Trophoblast cell (in vitro differentiated cells and primary cell): ENCODE measurements at regions not wholly inside any gene's neighbourhood (a gene's known extent, or its start where the extent isn't known, plus 50 kb on each side); places are given as distances from the start of the nearest gene placed in this dataset.
A peak's percentile ranks its signal among the peaks of the same experiment; 100 is the strongest.
"Not testable (repeated sequence)": the region's sequence is repeated elsewhere in the genome, so short reads cannot be mapped to it uniquely, and the experiment has no call there.

Experiments
- DNase-seq, 2 donors: peaks; one replicate each; pipeline ENCODE4 v3.0.0-alpha.2; 2016
- H2AFZ ChIP-seq: 2 replicates; pipeline ENCODE4 v1.6.1; 2013; ENCODE audit warnings: low read length, moderate library complexity, mild to moderate bottlenecking; ENCODE audit not compliant: insufficient read depth, poor library complexity
- H2AK5ac ChIP-seq: 2 replicates; pipeline ENCODE4 v1.6.1; 2013; ENCODE audit warnings: mild to moderate bottlenecking, low read length
- H2BK120ac ChIP-seq: 2 replicates; pipeline ENCODE4 v1.6.1; 2013; ENCODE audit warnings: low read length, mild to moderate bottlenecking, moderate library complexity; ENCODE audit not compliant: insufficient read depth, poor library complexity
- H2BK12ac ChIP-seq: 2 replicates; pipeline ENCODE4 v1.6.1; 2013; ENCODE audit warnings: mild to moderate bottlenecking, low read length, moderate library complexity
- H2BK5ac ChIP-seq: 2 replicates; pipeline ENCODE4 v1.6.1; 2013; ENCODE audit warnings: low read length, low read depth, moderate library complexity, mild to moderate bottlenecking; ENCODE audit not compliant: poor library complexity
- H3K14ac ChIP-seq: 2 replicates; pipeline ENCODE4 v1.6.1; 2013; ENCODE audit warnings: mild to moderate bottlenecking, low read length
- H3K18ac ChIP-seq: 2 replicates; pipeline ENCODE4 v1.6.1; 2013; ENCODE audit warnings: mild to moderate bottlenecking, low read length
- H3K23ac ChIP-seq: 2 replicates; pipeline ENCODE4 v1.6.1; 2013; ENCODE audit warnings: low read length
- H3K27ac ChIP-seq: 2 replicates; pipeline ENCODE4 v1.5.1; 2013; ENCODE audit warnings: low read depth, mild to moderate bottlenecking, inconsistent platforms, low read length, moderate library complexity
- H3K27me3 ChIP-seq: 2 replicates; pipeline ENCODE4 v1.6.1; 2013; ENCODE audit warnings: inconsistent platforms, mild to moderate bottlenecking, low read length, moderate library complexity; ENCODE audit not compliant: insufficient read depth
- H3K36me3 ChIP-seq, 2 experiments: 1 replicate in 1 of 2; 2 replicates in 1 of 2; pipeline ENCODE4 v1.6.1; 2013; ENCODE audit warnings: low read length in 2 of 2, mild to moderate bottlenecking in 2 of 2, moderate library complexity in 1 of 2; ENCODE audit not compliant: insufficient read depth in 2 of 2, control insufficient read depth in 1 of 2
- H3K4ac ChIP-seq: 2 replicates; pipeline ENCODE4 v1.6.1; 2013; ENCODE audit warnings: low read depth, mild to moderate bottlenecking, low read length, moderate library complexity
- H3K4me1 ChIP-seq, 2 experiments: 1 replicate in 1 of 2; 2 replicates in 1 of 2; pipeline ENCODE4 v1.6.1; 2013; ENCODE audit warnings: low read length in 2 of 2, mild to moderate bottlenecking in 2 of 2, moderate library complexity in 1 of 2; ENCODE audit not compliant: insufficient read depth in 2 of 2, control insufficient read depth in 1 of 2
- H3K4me2 ChIP-seq: 2 replicates; pipeline ENCODE4 v1.6.1; 2013; ENCODE audit warnings: inconsistent platforms, mild to moderate bottlenecking, low read length, moderate library complexity
- H3K4me3 ChIP-seq: 2 replicates; pipeline ENCODE4 v1.5.1; 2013; ENCODE audit warnings: mild to moderate bottlenecking, low read depth, low read length, inconsistent platforms
- H3K79me1 ChIP-seq: one replicate; pipeline ENCODE4 v1.6.1; 2013; ENCODE audit warnings: low read length
- H3K79me2 ChIP-seq: 2 replicates; pipeline ENCODE4 v1.6.1; 2013; ENCODE audit warnings: low read length, mild to moderate bottlenecking; ENCODE audit not compliant: control insufficient read depth, insufficient read depth, poor library complexity
- H3K9ac ChIP-seq: 2 replicates; pipeline ENCODE4 v1.6.1; 2013; ENCODE audit warnings: mild to moderate bottlenecking, low read length
- H3K9me3 ChIP-seq: 2 replicates; pipeline ENCODE4 v1.6.1; 2013; ENCODE audit warnings: low read depth, mild to moderate bottlenecking, control low read depth, inconsistent platforms, low read length; ENCODE audit not compliant: insufficient read depth
- H4K12ac ChIP-seq: 2 replicates; pipeline ENCODE4 v1.6.1; 2013; ENCODE audit warnings: low read depth, mild to moderate bottlenecking, low read length, moderate library complexity
- H4K8ac ChIP-seq: 2 replicates; pipeline ENCODE4 v1.6.1; 2013; ENCODE audit warnings: low read depth, mild to moderate bottlenecking, low read length, moderate library complexity
- H4K91ac ChIP-seq: one replicate; pipeline ENCODE4 v1.6.1; 2013; ENCODE audit warnings: low read depth, mild to moderate bottlenecking, low read length, moderate library complexity
- WGBS: extraction: QIAGEN DNeasy Blood & Tissue Kit; methylation state at CpG from one replicate; pipeline ENCODE4 v1.1.7; 2013; ENCODE audit warnings: missing lambda C conversion rate; ENCODE audit not compliant: insufficient read length, insufficient coverage; ENCODE audit errors: extremely low coverage; 5-methylcytosine and 5-hydroxymethylcytosine counted together

GRCh38 chr3:109413049-109413448 is 75.7 kb upstream of the DPPA4 start:
- WGBS, result no CpG with 5 or more reads among the region's 4 CpGs
- no peaks in the 10 kb centered on the region for H3K79me1 ChIP-seq
- no peak overlapping the region for H4K8ac ChIP-seq
- DNase-seq, result no peak
- no peak overlapping the region for H2AK5ac ChIP-seq
- H2AFZ ChIP-seq, result no peak overlapping the region
- no peaks in the 10 kb centered on the region for H3K36me3 ChIP-seq
- H3K23ac ChIP-seq, result no peak overlapping the region
- H3K4me1 ChIP-seq, result no peaks in the 10 kb centered on the region
- H2BK5ac ChIP-seq, result no peak overlapping the region
- H3K14ac ChIP-seq, result no peak overlapping the region
- no peak overlapping the region for H4K12ac ChIP-seq
- H3K4ac ChIP-seq, result no peak overlapping the region
- H3K9ac ChIP-seq, result no peak overlapping the region
- no peak overlapping the region for H2BK12ac ChIP-seq
- H3K79me2 ChIP-seq, result no peaks in the 10 kb centered on the region
- H3K4me2 ChIP-seq, result no peak overlapping the region
- no peaks in the 10 kb centered on the region for H3K27me3 ChIP-seq
- H3K27ac ChIP-seq, result no peak overlapping the region
- no peak overlapping the region for H3K4me3 ChIP-seq
- H3K18ac ChIP-seq, result no peak overlapping the region
- no peak overlapping the region for H4K91ac ChIP-seq
- no peaks in the 10 kb centered on the region for H3K9me3 ChIP-seq
- no peak overlapping the region for H2BK120ac ChIP-seq

GRCh38 chr3:109411547-109411946 is 74.2 kb upstream of the DPPA4 start:
- Histone ChIP-seq H3K4me1 (no peaks in the 10 kb centered on the region), H2AK5ac (no peak overlapping the region), H3K14ac (no peak overlapping the region), H3K4ac (no peak overlapping the region), H3K36me3 (no peaks in the 10 kb centered on the region), H3K9me3 (no peaks in the 10 kb centered on the region), H3K23ac (no peak overlapping the region), H2BK12ac (no peak overlapping the region), H4K12ac (no peak overlapping the region), H4K8ac (no peak overlapping the region), H3K79me2 (no peaks in the 10 kb centered on the region), H3K27me3 (no peaks in the 10 kb centered on the region), H3K9ac (no peak overlapping the region), H2AFZ (no peak overlapping the region), H3K4me3 (no peak overlapping the region), H3K79me1 (no peaks in the 10 kb centered on the region), H2BK120ac (no peak overlapping the region), H3K27ac (no peak overlapping the region), H3K18ac (no peak overlapping the region), H4K91ac (no peak overlapping the region), H3K4me2 (no peak overlapping the region), H2BK5ac (no peak overlapping the region)
- DNase-seq, result no peak
- no CpG with 5 or more reads among the region's 3 CpGs for WGBS

GRCh38 chr3:109396806-109397205 is 59.5 kb upstream of the DPPA4 start:
- no peak overlapping the region for H3K27ac ChIP-seq
- H2AK5ac ChIP-seq, result no peak overlapping the region
- H3K18ac ChIP-seq, result no peak overlapping the region
- H3K36me3 ChIP-seq, result no peaks in the 10 kb centered on the region
- no peaks in the 10 kb centered on the region for H3K79me2 ChIP-seq
- no peak overlapping the region for H2BK120ac ChIP-seq
- no peak overlapping the region for H3K4ac ChIP-seq
- no peak overlapping the region for H3K4me2 ChIP-seq
- H4K91ac ChIP-seq, result no peak overlapping the region
- H2BK5ac ChIP-seq, result no peak overlapping the region
- no peak overlapping the region for H2BK12ac ChIP-seq
- H3K27me3 ChIP-seq, result no peaks in the 10 kb centered on the region
- H3K23ac ChIP-seq, result no peak overlapping the region
- H2AFZ ChIP-seq, result no peak overlapping the region
- no peaks in the 10 kb centered on the region for H3K9me3 ChIP-seq
- no peak overlapping the region for H4K12ac ChIP-seq
- no peak overlapping the region for H4K8ac ChIP-seq
- H3K4me3 ChIP-seq, result no peak overlapping the region
- H3K14ac ChIP-seq, result no peak overlapping the region
- DNase-seq, result peak; percentile 19 to 81
- peaks cover 0 to 2% of the 10 kb centered on the region in 2 experiments for H3K4me1 ChIP-seq
- H3K79me1 ChIP-seq, result peaks cover 5% of the 10 kb centered on the region
- WGBS, result no CpG with 5 or more reads among the region's 3 CpGs
- no peak overlapping the region for H3K9ac ChIP-seq

- H3K27me3 ChIP-seq, H3K18ac ChIP-seq, H2BK12ac ChIP-seq, H4K12ac ChIP-seq, H4K8ac ChIP-seq, H3K4me3 ChIP-seq, H4K91ac ChIP-seq, H2BK5ac ChIP-seq, H3K4me1 ChIP-seq, DNase-seq, H2AFZ ChIP-seq, H2BK120ac ChIP-seq, H3K14ac ChIP-seq, H2AK5ac ChIP-seq, H3K79me1 ChIP-seq, H3K36me3 ChIP-seq, H3K79me2 ChIP-seq, H3K9me3 ChIP-seq, H3K27ac ChIP-seq, H3K9ac ChIP-seq, H3K4me2 ChIP-seq, H3K23ac ChIP-seq, H3K4ac ChIP-seq: not testable (repeated sequence)
- no CpG with 5 or more reads among the region's 10 CpGs for WGBS
These were observed 56.4 kb upstream of the DPPA4 start for GRCh38 chr3:109393728-109394127.
